SU-DHL-6 (cell line): ENCODE measurements at regions not wholly inside any gene's neighbourhood (a gene's known extent, or its start where the extent isn't known, plus 50 kb on each side); places are given as distances from the start of the nearest gene placed in this dataset.

ENCODE experiments used
- H2AFZ ChIP-seq: fragments of 200-600 bp; sonication (generic); 2 replicates; pipeline ENCODE4 v1.6.1; 2014; ENCODE audit warnings: low read depth, mild to moderate bottlenecking, moderate library complexity, mixed read lengths, antibody characterized with exemption, low read length; ENCODE audit not compliant: severe bottlenecking
- H3F3A ChIP-seq: fragments of 200-600 bp; shearing (Covaris generic); 2 replicates; pipeline ENCODE4 v1.6.0; 2016; ENCODE audit warnings: antibody characterized with exemption, mild to moderate bottlenecking; ENCODE audit not compliant: insufficient read depth
- H3K27ac ChIP-seq: fragments of 200-600 bp; sonication (generic); 2 replicates; pipeline ENCODE4 v1.5.1; 2016; ENCODE audit warnings: low read depth, mild to moderate bottlenecking, low read length, moderate library complexity, mixed read lengths
- H3K27me3 ChIP-seq: fragments of 200-600 bp; sonication (generic), shearing (Covaris generic); 2 replicates; pipeline ENCODE4 v1.6.0; 2014; ENCODE audit warnings: mild to moderate bottlenecking, low read length
- H3K36me3 ChIP-seq: fragments of 200-600 bp; sonication (generic); 2 replicates; pipeline ENCODE4 v1.6.1; 2014; ENCODE audit warnings: mild to moderate bottlenecking, low read length, mixed read lengths
- H3K4me2 ChIP-seq: fragments of 300-600, 200-600 bp; shearing (Covaris generic), sonication (generic); 2 replicates; pipeline ENCODE4 v1.6.0; 2014; ENCODE audit warnings: low read length, low read depth, mild to moderate bottlenecking; ENCODE audit not compliant: poor library complexity, severe bottlenecking
- H3K4me3 ChIP-seq: fragments of 200-600 bp; sonication (generic); 2 replicates; pipeline ENCODE4 v1.5.1; 2014; ENCODE audit warnings: antibody characterized with exemption, low read length, mild to moderate bottlenecking, mixed read lengths; ENCODE audit not compliant: insufficient read depth, poor library complexity, severe bottlenecking
- H3K79me2 ChIP-seq: fragments of 200-600 bp; sonication (generic); 2 replicates; pipeline ENCODE4 v1.6.1; 2014; ENCODE audit warnings: mild to moderate bottlenecking, low read length, moderate library complexity; ENCODE audit not compliant: insufficient read depth
- H3K9ac ChIP-seq: fragments of 200-600 bp; sonication (generic); 2 replicates; pipeline ENCODE4 v1.7.0; 2014; ENCODE audit warnings: mild to moderate bottlenecking, low read length
- H3K9me2 ChIP-seq: fragments of 200-600 bp; sonication (generic); replicated peaks from 2 replicates; pipeline ENCODE4 v1.6.1; 2014; ENCODE audit warnings: low read length; ENCODE audit not compliant: insufficient read depth
- H3K9me3 ChIP-seq: fragments of 200-600 bp; sonication (generic); 2 replicates; pipeline ENCODE4 v1.6.1; 2014; ENCODE audit warnings: low read length, mixed read lengths; ENCODE audit not compliant: insufficient read depth
- H4K20me1 ChIP-seq: fragments of 200-600 bp; sonication (generic); 2 replicates; pipeline ENCODE4 v1.6.1; 2014; ENCODE audit warnings: low read depth, mild to moderate bottlenecking, antibody characterized with exemption, low read length, moderate library complexity, mixed read lengths
- CTCF ChIP-seq: fragments of 200-600 bp; sonication (generic); IDR thresholded peaks from one replicate; pipeline ENCODE4 v1.5.1; 2017; ENCODE audit warnings: antibody characterized with exemption, mild to moderate bottlenecking, low read length, moderate library complexity; ENCODE audit not compliant: insufficient read depth, poor library complexity, severe bottlenecking
- EZH2phosphoT487 ChIP-seq: fragments of 200-600 bp; sonication (generic), shearing (Covaris generic); conservative IDR thresholded peaks from 2 replicates; pipeline ENCODE4 v1.6.1; 2018; ENCODE audit warnings: mild to moderate bottlenecking, antibody characterized with exemption, low read length, moderate library complexity, mixed read lengths

DNA sequence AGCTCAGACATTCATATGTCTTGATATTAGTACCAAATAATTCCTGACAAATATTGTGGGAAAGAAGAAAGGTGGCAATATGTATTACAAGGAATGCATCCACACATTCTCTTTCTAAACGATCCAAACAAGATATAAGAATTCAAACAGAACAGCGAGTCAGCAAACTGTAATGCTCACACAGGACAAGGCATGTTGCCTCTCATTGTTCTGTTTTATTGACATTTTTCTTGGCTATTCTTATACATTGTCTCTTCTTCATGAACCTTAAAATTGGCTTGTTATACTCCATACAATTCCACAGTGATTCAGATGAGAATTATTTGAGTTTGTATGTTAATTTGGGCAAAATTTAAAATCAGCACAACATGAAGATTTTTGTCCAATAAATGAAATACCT is 189.1 kb downstream of the HS3ST3B1 start:
- Histone ChIP-seq H4K20me1 (no peaks in the 10 kb centered on the region), H3K79me2 (no peaks in the 10 kb centered on the region), H3K4me3 (no peak overlapping the region), H3K4me2 (no peak overlapping the region), H3K9me2 (no peaks in the 10 kb centered on the region), H3K36me3 (no peaks in the 10 kb centered on the region), H2AFZ (no peak overlapping the region), H3K9me3 (no peaks in the 10 kb centered on the region), H3K9ac (no peak overlapping the region), H3F3A (no peaks in the 10 kb centered on the region), H3K27ac (no peak overlapping the region), H3K27me3 (no peaks in the 10 kb centered on the region)
- TF ChIP-seq CTCF: no peak
- no peak for TF ChIP-seq EZH2phosphoT487

DNA sequence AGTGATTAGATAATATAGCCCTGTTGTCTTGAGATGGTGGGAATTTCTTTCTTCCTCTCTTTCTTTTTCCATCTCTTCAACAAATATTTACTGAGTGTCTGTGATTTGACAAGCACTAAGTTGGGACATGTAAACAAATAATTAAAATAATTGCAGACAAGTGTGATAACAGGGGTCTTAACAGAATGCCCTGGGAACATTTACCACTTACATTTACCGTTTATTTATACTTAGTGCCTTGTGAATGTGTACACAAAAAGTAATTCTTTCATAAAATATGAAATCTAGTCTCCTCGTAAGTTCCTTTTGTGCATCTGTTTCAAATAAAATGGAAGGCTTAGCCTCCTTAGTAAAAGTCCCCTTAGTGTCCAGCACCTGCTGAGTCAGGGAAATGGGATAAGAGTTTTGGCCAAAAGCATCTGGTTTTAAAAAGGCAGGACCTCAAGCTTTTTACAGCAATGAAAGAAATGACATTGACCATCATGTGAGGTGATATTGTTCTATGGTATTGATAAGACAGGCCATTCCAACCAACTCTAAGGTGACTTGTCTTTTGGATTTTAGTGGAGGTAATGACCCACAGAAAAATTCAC is 188.2 kb downstream of the HS3ST3B1 start:
- Histone ChIP-seq H3F3A (no peaks in the 10 kb centered on the region), H3K9ac (no peak overlapping the region), H2AFZ (no peak overlapping the region), H3K4me3 (no peak overlapping the region), H3K36me3 (no peaks in the 10 kb centered on the region), H3K27ac (no peak overlapping the region), H3K9me2 (no peaks in the 10 kb centered on the region), H3K79me2 (no peaks in the 10 kb centered on the region), H4K20me1 (no peaks in the 10 kb centered on the region), H3K27me3 (no peaks in the 10 kb centered on the region), H3K9me3 (no peaks in the 10 kb centered on the region), H3K4me2 (no peak overlapping the region)
- TF ChIP-seq EZH2phosphoT487 (no peak), CTCF (no peak)

- no peak overlapping the region for H3K4me3 ChIP-seq
- no peaks in the 10 kb centered on the region for H3K27me3 ChIP-seq
- TF ChIP-seq EZH2phosphoT487 (no peak), CTCF (no peak)
- H3K9me2 ChIP-seq: no peaks in the 10 kb centered on the region
- H3K79me2 ChIP-seq: no peaks in the 10 kb centered on the region
- H3K9me3 ChIP-seq: no peaks in the 10 kb centered on the region
- H3K9ac ChIP-seq: no peak overlapping the region
- H3F3A ChIP-seq: no peaks in the 10 kb centered on the region
- no peak overlapping the region for H2AFZ ChIP-seq
- H3K4me2 ChIP-seq: no peak overlapping the region
- H3K27ac ChIP-seq: no peak overlapping the region
- H4K20me1 ChIP-seq: no peaks in the 10 kb centered on the region
- no peaks in the 10 kb centered on the region for H3K36me3 ChIP-seq
These were observed 186.2 kb downstream of the HS3ST3B1 start for GRCh38 chr17:14487068-14487467.
